ENCODE measurements at regions not wholly inside any gene's neighbourhood (a gene's known extent, or its start where the extent isn't known, plus 50 kb on each side); places are given as distances from the start of the nearest gene placed in this dataset.

- intact Hi-C loops (cut with DNase I), result no loop called here
- ATAC-seq, result no peak
- DNase-seq (ENCODE audit: missing footprints), result no peak
Measured at GRCh38 chr5:68499987-68500386, 284.4 kb downstream of the PIK3R1 start.

GRCh38 chr5:68500813-68501212, 285.3 kb downstream of the PIK3R1 start:
- intact Hi-C loops (cut with DNase I), result no loop called here
- DNase-seq (ENCODE audit: missing footprints) (no peak), ATAC-seq (no peak)

GRCh38 chr5:68502531-68502930, 287.0 kb downstream of the PIK3R1 start:
- intact Hi-C loops (cut with DNase I), result no loop called here
- ATAC-seq (no peak), DNase-seq (ENCODE audit: missing footprints) (no peak)

- ATAC-seq (no peak), DNase-seq (ENCODE audit: missing footprints) (no peak)
- intact Hi-C loops (cut with DNase I), result no loop called here
Measured at GRCh38 chr5:68504306-68504705, 288.8 kb downstream of the PIK3R1 start.

GRCh38 chr5:68505917-68506860, 290.6 kb downstream of the PIK3R1 start:
- no peak for ATAC-seq
- no peak for DNase-seq (ENCODE audit: missing footprints)
- intact Hi-C loops (cut with DNase I), result no loop called here

GRCh38 chr5:68515514-68515913, 300.0 kb downstream of the PIK3R1 start:
- no peak for ATAC-seq
- intact Hi-C loops (cut with DNase I), result no loop called here
- no peak for DNase-seq (ENCODE audit: missing footprints)

GRCh38 chr5:68518286-68518685, 302.7 kb downstream of the PIK3R1 start:
- intact Hi-C loops (cut with DNase I), result no loop called here
- no peak for ATAC-seq
- DNase-seq (ENCODE audit: missing footprints), result no peak

- intact Hi-C loops (cut with DNase I), result no loop called here
- ATAC-seq, result peak; percentile 46
- no peak for DNase-seq (ENCODE audit: missing footprints)
Measured at GRCh38 chr5:68519143-68519542, 303.6 kb downstream of the PIK3R1 start.

- no peak for ATAC-seq
- intact Hi-C loops (cut with DNase I), result no loop called here
- DNase-seq (ENCODE audit: missing footprints), result no peak
Measured at GRCh38 chr5:68521776-68522175, 306.2 kb downstream of the PIK3R1 start.

- intact Hi-C loops (cut with DNase I), result no loop called here
- no peak for ATAC-seq
Measured at GRCh38 chr5:68522863-68523262, 307.3 kb downstream of the PIK3R1 start.

GRCh38 chr5:68528821-68529273, 313.3 kb downstream of the PIK3R1 start:
- intact Hi-C loops (cut with DNase I), result no loop called here
- no peak for ATAC-seq

More at GRCh38 chr5:68522863-68523262, 307.3 kb downstream of the PIK3R1 start:
- DNase-seq (ENCODE audit: missing footprints), result no peak

GRCh38 chr5:68529581-68529980, 314.0 kb downstream of the PIK3R1 start:
- no peak for DNase-seq (ENCODE audit: missing footprints)
- ATAC-seq, result no peak
- intact Hi-C loops (cut with DNase I), result no loop called here

More at GRCh38 chr5:68528821-68529273, 313.3 kb downstream of the PIK3R1 start:
- DNase-seq (ENCODE audit: missing footprints), result no peak

GRCh38 chr5:68531970-68532369, 316.4 kb downstream of the PIK3R1 start:
- intact Hi-C loops (cut with DNase I), result no loop called here
- ATAC-seq, result no peak
- no peak for DNase-seq (ENCODE audit: missing footprints)

GRCh38 chr5:68533051-68533450, 317.5 kb downstream of the PIK3R1 start:
- intact Hi-C loops (cut with DNase I), result no loop called here

GRCh38 chr5:68533571-68534084, 318.1 kb downstream of the PIK3R1 start:
- intact Hi-C loops (cut with DNase I), result no loop called here
- ATAC-seq, result no peak
- DNase-seq (ENCODE audit: missing footprints), result no peak

More at GRCh38 chr5:68533051-68533450, 317.5 kb downstream of the PIK3R1 start:
- no peak for ATAC-seq
- DNase-seq (ENCODE audit: missing footprints), result no peak

GRCh38 chr5:68534131-68534940, 318.8 kb downstream of the PIK3R1 start:
- ATAC-seq (peak; percentile 64), DNase-seq (ENCODE audit: missing footprints) (no peak)
- intact Hi-C loops (cut with DNase I), result no loop called here

- ATAC-seq (no peak), DNase-seq (ENCODE audit: missing footprints) (no peak)
- intact Hi-C loops (cut with DNase I), result no loop called here
Measured at GRCh38 chr5:68534956-68535520, 319.5 kb downstream of the PIK3R1 start.

- intact Hi-C loops (cut with DNase I), result no loop called here
- no peak for ATAC-seq
- DNase-seq (ENCODE audit: missing footprints), result no peak
Measured at GRCh38 chr5:68538814-68539420, 323.4 kb downstream of the PIK3R1 start.
